ENCODE measurements at regions not wholly inside any gene's neighbourhood (a gene's known extent, or its start where the extent isn't known, plus 50 kb on each side); places are given as distances from the start of the nearest gene placed in this dataset.

- TF ChIP-seq PCBP1 (IDR thresholded peaks at IDR 0.05; ENCODE audit: low read depth, low read length, poor library complexity, severe bottlenecking) = no peak
- TF ChIP-seq ZNF561 (CRISPR knock-in tag; conservative IDR thresholded peaks at IDR 0.05) = no peak
- TF ChIP-seq ELF4 (CRISPR knock-in tag; IDR thresholded peaks at IDR 0.05) = no peak
- TF ChIP-seq SAP30 (IDR thresholded peaks at IDR 0.05; ENCODE audit: borderline replicate concordance, insufficient read depth, low read depth, low read length, poor library complexity, severe bottlenecking) = peak; percentile 81
- TF ChIP-seq PATZ1 (CRISPR knock-in tag; IDR thresholded peaks at IDR 0.05; ENCODE audit: borderline replicate concordance) = no peak
- peak; percentile 51 for TF ChIP-seq REST (IDR thresholded peaks at IDR 0.05; ENCODE audit: borderline replicate concordance)
- TF ChIP-seq REST (CRISPR knock-in tag; IDR thresholded peaks at IDR 0.05; ENCODE audit: low read depth) = no peak
- TF ChIP-seq AFF4 (CRISPR knock-in tag; IDR thresholded peaks at IDR 0.05) = no peak
- no peak for TF ChIP-seq CHAMP1 (IDR thresholded peaks at IDR 0.05)
- TF ChIP-seq POLR2B (IDR thresholded peaks at IDR 0.05; ENCODE audit: low read depth, partially characterized antibody) = peak; percentile 70
Observed at GRCh38 chr10:42367532-42368230, 270.7 kb downstream of the ZNF33B start (continued).

Measured in K562 (cell line).